NCI-H1417 (cell line): ENCODE measurements at regions not wholly inside any gene's neighbourhood (a gene's known extent, or its start where the extent isn't known, plus 50 kb on each side); places are given as distances from the start of the nearest gene placed in this dataset.
A peak's percentile ranks its signal among the peaks of the same experiment; 100 is the strongest.
"Not testable (repeated sequence)": the region's sequence is repeated elsewhere in the genome, so short reads cannot be mapped to it uniquely, and the experiment has no call there.

Experiments used
- DNase-seq, 3 experiments: peaks; one replicate each; lab custom pipeline; 2025; lab: John Stamatoyannopoulos, UW

- DNase-seq: no peak
Observed at GRCh38 chr3:197368821-197369220, 70.4 kb upstream of the DLG1 start.

- no peak for DNase-seq
Observed at GRCh38 chr3:197368330-197368729, 69.9 kb upstream of the DLG1 start.

GRCh38 chr3:197367081-197367780, 68.8 kb upstream of the DLG1 start:
- peak; percentile 53 to 82 (median 79) for DNase-seq

GRCh38 chr3:197366301-197367044, 68.1 kb upstream of the DLG1 start:
- DNase-seq: no peak

- DNase-seq: no peak
Observed at GRCh38 chr3:197365586-197365985, 67.2 kb upstream of the DLG1 start.

- DNase-seq: peak in 2 of 3 experiments; percentile 17 to 47
Observed at GRCh38 chr3:197364410-197365071, 66.1 kb upstream of the DLG1 start.

GRCh38 chr3:197363553-197364409, 65.4 kb upstream of the DLG1 start:
- DNase-seq: no peak

- DNase-seq: no peak
Observed at GRCh38 chr3:197362081-197362480, 63.7 kb upstream of the DLG1 start.

- DNase-seq: not testable (repeated sequence)
Observed at GRCh38 chr3:197360095-197360494, 61.7 kb upstream of the DLG1 start.

GRCh38 chr3:197359476-197359875, 61.1 kb upstream of the DLG1 start:
- not testable (repeated sequence) for DNase-seq

GRCh38 chr3:197356741-197357140, 58.3 kb upstream of the DLG1 start:
- no peak for DNase-seq

GRCh38 chr3:197356275-197356674, 57.9 kb upstream of the DLG1 start:
- no peak for DNase-seq

- no peak for DNase-seq
Observed at GRCh38 chr3:197355713-197356112, 57.3 kb upstream of the DLG1 start.

GRCh38 chr3:197354568-197355001, 56.2 kb upstream of the DLG1 start:
- peak in 2 of 3 experiments; percentile 28 to 88 for DNase-seq

GRCh38 chr3:197353867-197354567, 55.6 kb upstream of the DLG1 start:
- no peak for DNase-seq

GRCh38 chr3:197353001-197353866, 54.8 kb upstream of the DLG1 start:
- peak in 1 of 3 experiments; percentile 58 for DNase-seq

GRCh38 chr3:197352382-197352781, 54.0 kb upstream of the DLG1 start:
- DNase-seq: no peak

- DNase-seq: no peak
Observed at GRCh38 chr3:197350446-197350845, 52.0 kb upstream of the DLG1 start.

GRCh38 chr3:197349368-197349767, 51.0 kb upstream of the DLG1 start:
- no peak for DNase-seq
